LoVo (cell line): ENCODE measurements at regions not wholly inside any gene's neighbourhood (a gene's known extent, or its start where the extent isn't known, plus 50 kb on each side); places are given as distances from the start of the nearest gene placed in this dataset.

Experiments used
- DNase-seq: peaks from one replicate; pipeline ENCODE4 v3.0.0-alpha.2; 2016; ENCODE audit warnings: low spot score

GRCh38 chr2:65835975-65836549 lies 403.7 kb upstream of the SPRED2 start:
- no peak for DNase-seq

- DNase-seq, result no peak
Measured at GRCh38 chr2:65834771-65835475, 402.5 kb upstream of the SPRED2 start.

GRCh38 chr2:65834062-65834461 lies 401.7 kb upstream of the SPRED2 start:
- no peak for DNase-seq

- DNase-seq, result no peak
Measured at GRCh38 chr2:65831509-65831908, 399.1 kb upstream of the SPRED2 start.

GRCh38 chr2:65826567-65826966 lies 394.2 kb upstream of the SPRED2 start:
- no peak for DNase-seq

GRCh38 chr2:65823511-65823910 lies 391.1 kb upstream of the SPRED2 start:
- DNase-seq, result no peak

- DNase-seq, result no peak
Measured at GRCh38 chr2:65820454-65820853, 388.1 kb upstream of the SPRED2 start.

- no peak for DNase-seq
Measured at GRCh38 chr2:65819963-65820362, 387.6 kb upstream of the SPRED2 start.

- no peak for DNase-seq
Measured at GRCh38 chr2:65818873-65819451, 386.6 kb upstream of the SPRED2 start.

- DNase-seq, result no peak
Measured at GRCh38 chr2:65813631-65814173, 381.3 kb upstream of the SPRED2 start.

GRCh38 chr2:65812887-65813286 lies 380.5 kb upstream of the SPRED2 start:
- no peak for DNase-seq

GRCh38 chr2:65807942-65808341 lies 375.5 kb upstream of the SPRED2 start:
- no peak for DNase-seq

GRCh38 chr2:65804777-65805176 lies 372.4 kb upstream of the SPRED2 start:
- DNase-seq, result no peak

- no peak for DNase-seq
Measured at GRCh38 chr2:65802298-65802942, 370.0 kb upstream of the SPRED2 start.

- no peak for DNase-seq
Measured at GRCh38 chr2:65800998-65801397, 368.6 kb upstream of the SPRED2 start.

GRCh38 chr2:65799141-65799854 lies 366.9 kb upstream of the SPRED2 start:
- DNase-seq, result no peak

- DNase-seq, result no peak
Measured at GRCh38 chr2:65798641-65799040, 366.2 kb upstream of the SPRED2 start.

GRCh38 chr2:65794994-65795393 lies 362.6 kb upstream of the SPRED2 start:
- no peak for DNase-seq

- DNase-seq, result no peak
Measured at GRCh38 chr2:65791404-65791975, 359.1 kb upstream of the SPRED2 start.

GRCh38 chr2:65790676-65790935 lies 358.2 kb upstream of the SPRED2 start:
- DNase-seq, result no peak

GRCh38 chr2:65789923-65790675 lies 357.7 kb upstream of the SPRED2 start:
- DNase-seq, result no peak
